WERI-Rb-1 (cell line): ENCODE measurements at regions not wholly inside any gene's neighbourhood (a gene's known extent, or its start where the extent isn't known, plus 50 kb on each side); places are given as distances from the start of the nearest gene placed in this dataset.
"Not testable (repeated sequence)": the region's sequence is repeated elsewhere in the genome, so short reads cannot be mapped to it uniquely, and the experiment has no call there.

Experiments used
- DNase-seq: peaks from one replicate; pipeline ENCODE4 v3.0.0-alpha.2; 2020
- H3K27ac ChIP-seq: fragments of 250-450 bp; sonication (Bioruptor Pico); 2 replicates; pipeline ENCODE4 v1.5.1; 2020; ENCODE audit warnings: mild to moderate bottlenecking, moderate library complexity
- H3K27me3 ChIP-seq: fragments of 250-450 bp; sonication (Bioruptor Pico); 2 replicates; pipeline ENCODE4 v1.5.1; 2021; ENCODE audit warnings: mild to moderate bottlenecking, low read depth, moderate library complexity; ENCODE audit not compliant: insufficient read depth, severe bottlenecking
- H3K36me3 ChIP-seq: fragments of 250-450 bp; sonication (Bioruptor Pico); 2 replicates; pipeline ENCODE4 v1.5.1; 2020; ENCODE audit warnings: mild to moderate bottlenecking, moderate library complexity
- H3K4me3 ChIP-seq: 2 replicates; pipeline ENCODE4 v1.5.1; 2011; ENCODE audit warnings: low read depth, mild to moderate bottlenecking, control low read depth, low read length
- H3K9me3 ChIP-seq: fragments of 250-450 bp; sonication (Bioruptor Pico); 2 replicates; pipeline ENCODE4 v1.5.1; 2021; ENCODE audit warnings: mild to moderate bottlenecking, moderate library complexity; ENCODE audit not compliant: severe bottlenecking
- CTCF ChIP-seq: IDR thresholded peaks from 2 replicates; pipeline ENCODE4 v1.5.1; 2011; ENCODE audit warnings: low read depth, mild to moderate bottlenecking, control low read depth, inconsistent platforms, low read length

DNA sequence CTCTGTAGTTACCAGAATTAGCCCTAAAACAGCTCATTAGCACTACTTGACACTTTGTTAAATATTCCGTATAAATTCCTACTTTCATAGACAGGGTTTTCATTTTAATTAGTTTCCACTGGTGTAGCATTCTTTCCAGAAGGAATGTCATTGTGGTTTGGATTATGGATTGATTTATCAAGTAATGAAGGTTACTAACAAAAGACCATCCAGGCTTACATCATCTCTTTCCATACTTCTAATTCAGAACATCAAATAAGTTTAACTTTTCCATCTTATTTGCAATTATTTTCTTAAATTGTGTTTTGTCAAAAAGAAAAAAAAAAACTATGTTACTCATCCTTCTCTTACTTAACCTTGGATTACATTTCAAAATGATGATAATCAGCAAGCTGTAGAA is 231.8 kb upstream of the SPOPL start:
- no peaks in the 10 kb centered on the region for H3K27me3 ChIP-seq
- H3K4me3 ChIP-seq, result no peak overlapping the region
- no peaks in the 10 kb centered on the region for H3K9me3 ChIP-seq
- TF ChIP-seq CTCF, result no peak
- H3K36me3 ChIP-seq, result no peaks in the 10 kb centered on the region
- no peak for DNase-seq
- H3K27ac ChIP-seq, result no peak overlapping the region

GRCh38 chr2:138271467-138271866 is 230.1 kb upstream of the SPOPL start:
- H3K27ac ChIP-seq, result no peak overlapping the region
- no peak for TF ChIP-seq CTCF
- no peak for DNase-seq

DNA sequence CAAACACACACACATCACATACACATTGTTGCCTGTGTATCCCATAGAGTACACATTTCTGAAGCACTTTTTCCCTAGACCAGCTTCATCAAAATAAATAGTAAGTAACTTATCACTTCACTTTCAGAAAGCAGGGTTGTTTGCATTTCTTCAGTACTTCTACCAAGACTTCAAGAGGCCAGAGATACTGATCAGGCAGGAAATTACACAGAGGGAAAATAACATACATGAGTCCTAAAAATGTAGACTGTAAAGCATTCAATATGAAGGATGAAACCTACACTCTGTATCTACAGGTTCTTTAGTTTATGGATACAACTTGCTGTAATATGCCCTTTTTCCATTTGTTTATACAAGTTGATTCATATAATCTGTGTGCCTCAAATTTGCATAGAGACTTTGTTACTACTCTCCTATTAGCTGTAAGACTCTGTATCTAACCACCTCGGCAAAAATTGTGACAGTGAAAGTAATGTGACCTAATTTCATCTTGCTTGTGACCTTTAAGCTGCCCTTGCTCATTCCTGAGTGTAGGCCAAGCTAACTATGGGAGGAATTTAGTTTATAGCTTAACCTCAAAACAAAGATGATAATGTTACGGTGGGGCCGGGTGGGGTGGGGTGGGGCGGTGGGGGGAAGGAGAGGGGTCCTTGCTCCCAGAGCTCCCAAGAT is 228.9 kb upstream of the SPOPL start:
- no peak overlapping the region for H3K27ac ChIP-seq
- no peaks in the 10 kb centered on the region for H3K36me3 ChIP-seq
- no peak for DNase-seq
- no peaks in the 10 kb centered on the region for H3K9me3 ChIP-seq
- TF ChIP-seq CTCF, result no peak
- no peaks in the 10 kb centered on the region for H3K27me3 ChIP-seq
- no peak overlapping the region for H3K4me3 ChIP-seq

More at GRCh38 chr2:138271467-138271866, 230.1 kb upstream of the SPOPL start:
- Histone ChIP-seq H3K27me3 (no peaks in the 10 kb centered on the region), H3K4me3 (no peak overlapping the region), H3K9me3 (no peaks in the 10 kb centered on the region), H3K36me3 (no peaks in the 10 kb centered on the region)

GRCh38 chr2:138273280-138273679 is 228.3 kb upstream of the SPOPL start:
- not testable (repeated sequence) for H3K36me3 ChIP-seq, H3K27me3 ChIP-seq, H3K4me3 ChIP-seq, H3K9me3 ChIP-seq, H3K27ac ChIP-seq, DNase-seq

DNA sequence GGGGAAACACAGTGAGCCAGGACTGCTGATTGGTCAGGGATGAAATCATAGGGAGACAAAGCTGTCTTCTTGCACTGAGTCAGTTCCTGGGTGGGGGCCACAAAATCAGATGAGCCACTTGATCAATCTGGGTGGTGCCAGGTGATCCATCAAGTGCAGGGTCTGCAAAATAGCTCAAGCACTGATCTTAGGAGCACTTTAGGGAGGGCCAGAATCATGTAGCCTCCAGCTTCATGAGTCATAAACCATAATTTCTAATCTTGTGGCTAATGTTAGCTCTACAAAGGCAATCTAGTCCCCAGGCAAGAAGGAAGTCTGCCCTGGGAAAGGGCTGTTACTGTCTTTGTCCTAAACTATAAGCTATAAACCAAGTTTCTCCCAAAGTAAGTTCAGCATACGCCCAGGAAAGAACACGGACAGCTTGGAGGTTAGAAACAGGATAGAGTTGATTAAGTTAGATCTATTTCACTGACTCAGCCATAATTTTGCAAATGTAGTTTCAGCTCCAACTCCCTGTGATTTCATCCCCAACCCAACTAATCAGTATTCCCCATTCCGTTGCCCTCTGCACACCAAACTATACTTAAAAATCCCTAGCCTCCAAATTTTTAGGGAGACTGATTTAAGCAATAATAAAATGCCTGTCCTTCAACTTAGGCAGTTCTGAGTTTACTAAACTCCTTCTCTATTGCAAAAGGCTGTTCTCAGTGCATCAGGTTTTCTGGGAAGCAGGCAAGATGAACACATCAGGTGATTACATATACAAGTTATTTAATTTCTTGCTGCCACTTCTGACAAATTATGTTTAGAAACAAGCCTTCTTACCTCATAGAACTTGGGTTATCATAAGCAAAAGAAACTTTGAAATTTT is 226.9 kb upstream of the SPOPL start:
- TF ChIP-seq CTCF, result no peak
- Histone ChIP-seq H3K4me3 (no peak overlapping the region), H3K27ac (no peak overlapping the region), H3K9me3 (no peaks in the 10 kb centered on the region), H3K27me3 (no peaks in the 10 kb centered on the region), H3K36me3 (no peaks in the 10 kb centered on the region)
- DNase-seq, result no peak

GRCh38 chr2:138275292-138275690 is 226.3 kb upstream of the SPOPL start:
- DNase-seq, result no peak
- no peak for TF ChIP-seq CTCF
- Histone ChIP-seq H3K36me3 (no peaks in the 10 kb centered on the region), H3K27ac (no peak overlapping the region), H3K27me3 (no peaks in the 10 kb centered on the region), H3K9me3 (no peaks in the 10 kb centered on the region), H3K4me3 (no peak overlapping the region)
